IMR-90 (cell line): ENCODE measurements at regions not wholly inside any gene's neighbourhood (a gene's known extent, or its start where the extent isn't known, plus 50 kb on each side); places are given as distances from the start of the nearest gene placed in this dataset.

Source experiments
- ATAC-seq: fragments of 200-7000 bp; cut with Tn5 transposase; 2 replicates; pipeline ENCODE4 v1.9.1; 2020; ENCODE audit warnings: low read depth, mild to moderate bottlenecking, moderate library complexity
- BruUV-seq: library from RNA; stranded (reverse); fragments of 400-500 nt; replicated peaks from 2 replicates; lab custom pipeline; 2021; lab: Mats Ljungman, UMichigan
- CTCF ChIA-PET: fragments of 300-600 bp; formaldehyde crosslinking; extraction: SDS; loops from one replicate; lab custom pipeline; 2021; ENCODE audit warnings: antibody characterized with exemption; lab: Yijun Ruan, JAX
- POLR2A ChIA-PET: fragments of 300-600 bp; sonication (Branson Sonifier 250); formaldehyde crosslinking; loops from one replicate; lab custom pipeline; 2022; ENCODE audit warnings: antibody characterized with exemption; ENCODE audit not compliant: unreplicated experiment; lab: Charles Lee
- DNase-seq: peaks from one replicate; pipeline ENCODE4 v3.0.0; 2013
- H2AFZ ChIP-seq: replicated peaks from 2 replicates; pipeline ENCODE3; 2013; ENCODE audit warnings: low read length, mild to moderate bottlenecking; ENCODE audit not compliant: poor library complexity
- H2AK5ac ChIP-seq: 2 replicates; pipeline ENCODE4 v1.6.1; 2013; ENCODE audit warnings: low read depth, low read length, inconsistent platforms
- H2AK9ac ChIP-seq: replicated peaks from 2 replicates; pipeline ENCODE3; 2013; ENCODE audit warnings: mild to moderate bottlenecking, low read depth, low read length, moderate library complexity; ENCODE audit not compliant: poor library complexity
- H2BK120ac ChIP-seq: 2 replicates; pipeline ENCODE4 v1.6.1; 2013; ENCODE audit warnings: low read depth, low read length, inconsistent platforms
- H2BK15ac ChIP-seq: 3 replicates; pipeline ENCODE4 v1.6.1; 2013; ENCODE audit warnings: low read depth, low read length, inconsistent platforms
- H2BK20ac ChIP-seq: 2 replicates; pipeline ENCODE4 v1.6.1; 2013; ENCODE audit warnings: low read depth, mild to moderate bottlenecking, inconsistent platforms, low read length, moderate library complexity
- H2BK5ac ChIP-seq: 2 replicates; pipeline ENCODE4 v1.6.1; 2013; ENCODE audit warnings: mild to moderate bottlenecking, low read depth, low read length, inconsistent platforms; ENCODE audit not compliant: poor library complexity, severe bottlenecking
- H3K14ac ChIP-seq: replicated peaks from 2 replicates; pipeline ENCODE4 v1.6.1; 2013; ENCODE audit warnings: low read depth, low read length, inconsistent platforms
- H3K18ac ChIP-seq: 2 replicates; pipeline ENCODE4 v1.6.1; 2013; ENCODE audit warnings: low read depth, low read length, control low read depth
- H3K23ac ChIP-seq: 2 replicates; pipeline ENCODE4 v1.6.1; 2013; ENCODE audit warnings: low read depth, low read length, inconsistent platforms
- H3K27ac ChIP-seq: 2 replicates; pipeline ENCODE4 v1.5.1; 2013; ENCODE audit warnings: mild to moderate bottlenecking, control low read depth, low read length; ENCODE audit not compliant: insufficient read depth
- H3K27me3 ChIP-seq: 2 replicates; pipeline ENCODE4 v1.6.1; 2013; ENCODE audit warnings: low read length; ENCODE audit not compliant: control insufficient read depth, insufficient read depth
- H3K36me3 ChIP-seq: 2 replicates; pipeline ENCODE4 v1.6.1; 2013; ENCODE audit warnings: low read length, mixed read lengths; ENCODE audit not compliant: control insufficient read depth, insufficient read depth
- H3K4ac ChIP-seq: 2 replicates; pipeline ENCODE4 v1.6.1; 2013; ENCODE audit warnings: low read depth, low read length, inconsistent platforms
- H3K4me1 ChIP-seq: 2 replicates; pipeline ENCODE4 v1.6.1; 2013; ENCODE audit warnings: low read length, mixed read lengths; ENCODE audit not compliant: control insufficient read depth, insufficient read depth
- H3K4me2 ChIP-seq: 2 replicates; pipeline ENCODE4 v1.6.1; 2013; ENCODE audit warnings: low read depth, mild to moderate bottlenecking, control low read depth, low read length, moderate library complexity
- H3K4me3 ChIP-seq: 2 replicates; pipeline ENCODE4 v1.5.1; 2013; ENCODE audit warnings: low read depth, mild to moderate bottlenecking, control low read depth, low read length, moderate library complexity; ENCODE audit not compliant: insufficient read depth
- H3K56ac ChIP-seq: 2 replicates; pipeline ENCODE4 v1.6.1; 2013; ENCODE audit warnings: low read length, inconsistent platforms; ENCODE audit not compliant: insufficient read depth; ENCODE audit errors: extremely low read depth
- H3K79me1 ChIP-seq, 2 experiments: 2 replicates each; pipeline ENCODE4 v1.6.1; 2013; ENCODE audit warnings: low read length in 2 of 2, inconsistent platforms in 1 of 2, low read depth in 1 of 2
- H3K9ac ChIP-seq: 2 replicates; pipeline ENCODE4 v1.6.1; 2013; ENCODE audit warnings: low read depth, low read length, control low read depth
- H3K9me1 ChIP-seq: 2 replicates; pipeline ENCODE4 v1.6.1; 2013; ENCODE audit warnings: low read length, inconsistent platforms; ENCODE audit not compliant: insufficient read depth
- H3K9me3 ChIP-seq: 2 replicates; pipeline ENCODE4 v1.6.1; 2013; ENCODE audit warnings: low read length; ENCODE audit not compliant: control insufficient read depth, insufficient read depth
- H4K20me1 ChIP-seq: 2 replicates; pipeline ENCODE4 v1.6.1; 2013; ENCODE audit warnings: low read length, inconsistent platforms; ENCODE audit not compliant: insufficient read depth
- H4K5ac ChIP-seq: 2 replicates; pipeline ENCODE4 v1.6.1; 2013; ENCODE audit warnings: mild to moderate bottlenecking, low read depth, low read length, control low read depth
- H4K8ac ChIP-seq, 2 experiments: 2 replicates each; pipeline ENCODE4 v1.6.1; 2013; ENCODE audit warnings: low read depth in 2 of 2, low read length in 2 of 2, control low read depth in 1 of 2, inconsistent platforms in 1 of 2
- H4K91ac ChIP-seq: 2 replicates; pipeline ENCODE4 v1.6.1; 2013; ENCODE audit warnings: low read depth, low read length, inconsistent platforms; ENCODE audit not compliant: insufficient read depth
- CHD1 ChIP-seq: IDR thresholded peaks from 2 replicates; pipeline ENCODE4 v1.6.1; 2012; ENCODE audit warnings: low read depth, low read length, improper control_type of control experiment
- ELK1 ChIP-seq: fragments of 150-350 bp; IDR thresholded peaks from 2 replicates; pipeline ENCODE4 v1.6.1; 2016; ENCODE audit warnings: low read depth, mild to moderate bottlenecking, low read length, moderate library complexity, borderline replicate concordance
- FOS ChIP-seq: fragments of 150-350 bp; IDR thresholded peaks from 2 replicates; pipeline ENCODE4 v1.6.1; 2016; ENCODE audit warnings: low read depth, low read length
- MXI1 ChIP-seq: IDR thresholded peaks from 2 replicates; pipeline ENCODE4 v1.6.1; 2012; ENCODE audit warnings: low read depth, mild to moderate bottlenecking, low read length, moderate library complexity, borderline replicate concordance
- WGBS, 2 experiments: methylation state at CpG; one replicate each; pipeline versions ENCODE4 v1.1.5 to v1.1.7; 2013; ENCODE audit warnings: missing lambda C conversion rate in 2 of 2; ENCODE audit not compliant: insufficient read length in 1 of 2; ENCODE audit errors: extremely low coverage in 2 of 2; 5-methylcytosine and 5-hydroxymethylcytosine counted together
- dilution Hi-C: fragments of 300-500 bp; cut with HindIII; formaldehyde crosslinking; loops from one replicate; pipeline ENCODE4 v1.14.3; 2018; ENCODE audit warnings: low sequenced_read_pairs; ENCODE audit not compliant: unreplicated experiment
- in situ Hi-C: fragments of 300-500 bp; cut with MboI; formaldehyde crosslinking; loops from 3 replicates; pipeline ENCODE4 v1.14.3; 2019; ENCODE audit warnings: low sequenced_read_pairs, inconsistent platforms, mixed read lengths
- intact Hi-C: fragments of 100-400 bp; cut with micrococcal nuclease; formaldehyde crosslinking; loops from 2 replicates; pipeline ENCODE4 v1.10.0; 2022

- H3K18ac ChIP-seq, result no peak overlapping the region
- ChIA-PET CTCF (no interaction called here), POLR2A (no interaction called here)
- H3K4ac ChIP-seq, result no peak overlapping the region
- no TSS peak for BruUV-seq
- no peak overlapping the region for H2BK20ac ChIP-seq
- intact Hi-C loops, result no loop called here
- no peak overlapping the region for H3K4me2 ChIP-seq
- no peaks in the 10 kb centered on the region for H3K36me3 ChIP-seq
- no peak overlapping the region for H2AK5ac ChIP-seq
- DNase-seq (no peak), ATAC-seq (no peak)
- H2BK5ac ChIP-seq, result no peak overlapping the region
- H3K27ac ChIP-seq, result no peak overlapping the region
- no peak overlapping the region for H3K23ac ChIP-seq
- no peaks in the 10 kb centered on the region for H3K27me3 ChIP-seq
- no peak overlapping the region for H4K5ac ChIP-seq
- H4K91ac ChIP-seq, result no peak overlapping the region
- no peak for TF ChIP-seq FOS
- TF ChIP-seq ELK1, result no peak
- no peak for TF ChIP-seq CHD1
- no peak for TF ChIP-seq MXI1
- H3K79me1 ChIP-seq, result no peaks in the 10 kb centered on the region
- H3K9me1 ChIP-seq, result no peaks in the 10 kb centered on the region
- no peak overlapping the region for H3K9ac ChIP-seq
- H4K8ac ChIP-seq, result no peak overlapping the region
- dilution Hi-C loops, result no loop called here
- H2BK120ac ChIP-seq, result no peak overlapping the region
- no peaks in the 10 kb centered on the region for H4K20me1 ChIP-seq
- in situ Hi-C loops, result no loop called here
- no peak overlapping the region for H3K56ac ChIP-seq
- H3K4me1 ChIP-seq, result no peaks in the 10 kb centered on the region
- H3K14ac ChIP-seq, result no peak overlapping the region
- peak overlapping the region; percentile 43 for H2AFZ ChIP-seq
- peaks cover 5% of the 10 kb centered on the region for H3K9me3 ChIP-seq
- no peak overlapping the region for H3K4me3 ChIP-seq
- no peak overlapping the region for H2AK9ac ChIP-seq
- no peak overlapping the region for H2BK15ac ChIP-seq
- WGBS, 2 experiments, result no CpG with 5 or more reads among the region's 2 CpGs
These were observed 1073.6 kb upstream of the TMEM132C start for GRCh38 chr12:127193341-127193740.
